ENCODE measurements at regions not wholly inside any gene's neighbourhood (a gene's known extent, or its start where the extent isn't known, plus 50 kb on each side); places are given as distances from the start of the nearest gene placed in this dataset.
"Not testable (repeated sequence)": the region's sequence is repeated elsewhere in the genome, so short reads cannot be mapped to it uniquely, and the experiment has no call there.

- Mint-ChIP-seq H3K36me3 (no peaks in the 10 kb centered on the region), H3K4me1 (no peaks in the 10 kb centered on the region), H3K27me3 (peaks cover 0 to 6% of the 10 kb centered on the region in 2 donors), H3K27ac (no peak overlapping the region), H3K9me3 (peaks cover 0 to 5% (median 3%) of the 10 kb centered on the region in 5 donors), H3K4me3 (no peak overlapping the region)
- H3K4me3 ChIP-seq (ENCODE audit: low read length): no peak overlapping the region
- DNase-seq: no peak
- no peaks in the 10 kb centered on the region for H3K27me3 ChIP-seq (ENCODE audit: insufficient read depth, low read length, poor library complexity, severe bottlenecking)
- no peaks in the 10 kb centered on the region for H3K4me1 ChIP-seq (ENCODE audit: insufficient read depth, low read length)
- H3K9me3 ChIP-seq (ENCODE audit: low read length): no peaks in the 10 kb centered on the region
- H3K27ac ChIP-seq (ENCODE audit: low read depth, low read length): no peak overlapping the region
- POLR2A ChIA-PET: no interaction called here
- CTCF ChIA-PET: no interaction called here
- no peaks in the 10 kb centered on the region for H3K36me3 ChIP-seq (ENCODE audit: insufficient read depth, low read length)
These were observed 402.7 kb upstream of the HTR2C start for GRCh38 chrX:114181195-114181594.

- CTCF ChIA-PET: no interaction called here
- Histone ChIP-seq H3K4me3 (ENCODE audit: low read length) (no peak overlapping the region), H3K9me3 (ENCODE audit: low read length) (no peaks in the 10 kb centered on the region), H3K36me3 (ENCODE audit: insufficient read depth, low read length) (no peaks in the 10 kb centered on the region), H3K27ac (ENCODE audit: low read depth, low read length) (no peak overlapping the region), H3K27me3 (ENCODE audit: insufficient read depth, low read length, poor library complexity, severe bottlenecking) (no peaks in the 10 kb centered on the region), H3K4me1 (ENCODE audit: insufficient read depth, low read length) (no peaks in the 10 kb centered on the region)
- Mint-ChIP-seq H3K27me3 (peaks cover 0 to 6% of the 10 kb centered on the region in 2 donors), H3K4me3 (no peak overlapping the region), H3K4me1 (no peaks in the 10 kb centered on the region), H3K27ac (no peak overlapping the region), H3K9me3 (peaks cover 0 to 8% (median 0%) of the 10 kb centered on the region in 5 donors), H3K36me3 (no peaks in the 10 kb centered on the region)
- no peak for DNase-seq
- POLR2A ChIA-PET: no interaction called here
These were observed 405.8 kb upstream of the HTR2C start for GRCh38 chrX:114178126-114178525.

DNA sequence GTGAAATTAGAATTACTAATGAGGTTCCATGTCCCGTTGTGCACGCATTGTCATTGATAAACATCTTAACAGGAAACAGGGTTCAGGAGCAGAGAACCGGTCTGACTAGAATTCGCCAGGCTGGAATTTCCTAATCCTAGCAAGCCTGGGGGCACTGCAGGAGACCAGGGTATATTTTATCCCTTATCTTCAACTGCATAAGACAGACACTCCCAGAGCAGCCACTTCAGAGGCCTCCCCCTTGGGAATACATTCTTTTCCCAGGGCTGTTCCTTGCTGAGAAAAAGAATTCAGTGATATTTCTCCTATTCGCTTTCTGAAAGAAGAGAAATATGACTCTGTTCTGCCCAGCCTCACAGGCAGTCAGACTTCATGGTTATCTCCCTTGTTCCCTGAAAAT is 416.6 kb upstream of the HTR2C start:
- H3K36me3 Mint-ChIP-seq; H3K36me3 ChIP-seq (ENCODE audit: insufficient read depth, low read length); CTCF ChIA-PET; H3K4me3 ChIP-seq (ENCODE audit: low read length); H3K27me3 ChIP-seq (ENCODE audit: insufficient read depth, low read length, poor library complexity, severe bottlenecking); H3K4me1 ChIP-seq (ENCODE audit: insufficient read depth, low read length); DNase-seq; H3K27ac ChIP-seq (ENCODE audit: low read depth, low read length); H3K4me1 Mint-ChIP-seq; H3K4me3 Mint-ChIP-seq; H3K27ac Mint-ChIP-seq; H3K9me3 ChIP-seq (ENCODE audit: low read length); H3K9me3 Mint-ChIP-seq; POLR2A ChIA-PET; H3K27me3 Mint-ChIP-seq: not testable (repeated sequence)

GRCh38 chrX:114166601-114167000 is 417.3 kb upstream of the HTR2C start:
- POLR2A ChIA-PET: no interaction called here
- CTCF ChIA-PET: no interaction called here
- H3K36me3 ChIP-seq (ENCODE audit: insufficient read depth, low read length): no peaks in the 10 kb centered on the region
- no peak overlapping the region for H3K27ac ChIP-seq (ENCODE audit: low read depth, low read length)
- Mint-ChIP-seq H3K36me3 (peaks cover 0 to 2% (median 0%) of the 10 kb centered on the region in 3 donors), H3K4me3 (no peak overlapping the region), H3K27ac (no peak overlapping the region), H3K9me3 (peaks cover 0 to 4% (median 0%) of the 10 kb centered on the region in 5 donors), H3K4me1 (no peaks in the 10 kb centered on the region), H3K27me3 (peaks cover 0 to 2% of the 10 kb centered on the region in 2 donors)
- DNase-seq: no peak
- H3K4me3 ChIP-seq (ENCODE audit: low read length): no peak overlapping the region
- H3K27me3 ChIP-seq (ENCODE audit: insufficient read depth, low read length, poor library complexity, severe bottlenecking): no peaks in the 10 kb centered on the region
- no peaks in the 10 kb centered on the region for H3K4me1 ChIP-seq (ENCODE audit: insufficient read depth, low read length)
- no peaks in the 10 kb centered on the region for H3K9me3 ChIP-seq (ENCODE audit: low read length)

- H3K36me3 Mint-ChIP-seq: peaks cover 0 to 2% (median 0%) of the 10 kb centered on the region in 3 donors
These were observed 418.3 kb upstream of the HTR2C start for GRCh38 chrX:114165537-114165936.

GRCh38 chrX:114162068-114162735 is 421.7 kb upstream of the HTR2C start:
- Mint-ChIP-seq H3K27me3 (no peaks in the 10 kb centered on the region), H3K27ac (no peak overlapping the region), H3K4me3 (no peak overlapping the region), H3K9me3 (peaks cover 0 to 5% (median 0%) of the 10 kb centered on the region in 5 donors), H3K36me3 (peaks cover 0 to 2% (median 0%) of the 10 kb centered on the region in 3 donors), H3K4me1 (no peaks in the 10 kb centered on the region)
- ChIA-PET CTCF (no interaction called here), POLR2A (no interaction called here)
- Histone ChIP-seq H3K4me3 (ENCODE audit: low read length) (no peak overlapping the region), H3K36me3 (ENCODE audit: insufficient read depth, low read length) (no peaks in the 10 kb centered on the region), H3K27ac (ENCODE audit: low read depth, low read length) (no peak overlapping the region), H3K27me3 (ENCODE audit: insufficient read depth, low read length, poor library complexity, severe bottlenecking) (no peaks in the 10 kb centered on the region), H3K9me3 (ENCODE audit: low read length) (no peaks in the 10 kb centered on the region), H3K4me1 (ENCODE audit: insufficient read depth, low read length) (no peaks in the 10 kb centered on the region)
- DNase-seq: peak in 1 of 5 donors; percentile 12

More at GRCh38 chrX:114165537-114165936, 418.3 kb upstream of the HTR2C start:
- no peak overlapping the region for H3K4me3 Mint-ChIP-seq
- Histone ChIP-seq H3K4me3 (ENCODE audit: low read length) (no peak overlapping the region), H3K27me3 (ENCODE audit: insufficient read depth, low read length, poor library complexity, severe bottlenecking) (no peaks in the 10 kb centered on the region), H3K27ac (ENCODE audit: low read depth, low read length) (no peak overlapping the region), H3K4me1 (ENCODE audit: insufficient read depth, low read length) (no peaks in the 10 kb centered on the region), H3K36me3 (ENCODE audit: insufficient read depth, low read length) (no peaks in the 10 kb centered on the region), H3K9me3 (ENCODE audit: low read length) (no peaks in the 10 kb centered on the region)
- CTCF ChIA-PET: no interaction called here
- no peak for DNase-seq
- POLR2A ChIA-PET: no interaction called here
- peaks cover 0 to 2% of the 10 kb centered on the region in 2 donors for H3K27me3 Mint-ChIP-seq
- H3K9me3 Mint-ChIP-seq: peaks cover 0 to 5% (median 3%) of the 10 kb centered on the region in 5 donors
- no peaks in the 10 kb centered on the region for H3K4me1 Mint-ChIP-seq
- H3K27ac Mint-ChIP-seq: no peak overlapping the region

GRCh38 chrX:114152801-114153200 is 431.1 kb upstream of the HTR2C start:
- H3K4me3 Mint-ChIP-seq: no peak overlapping the region
- H3K36me3 Mint-ChIP-seq: no peaks in the 10 kb centered on the region
- CTCF ChIA-PET: no interaction called here
- POLR2A ChIA-PET: no interaction called here
- H3K27ac ChIP-seq (ENCODE audit: low read depth, low read length): no peak overlapping the region
- no peak overlapping the region for H3K27ac Mint-ChIP-seq
- no peak overlapping the region for H3K4me3 ChIP-seq (ENCODE audit: low read length)
- peaks cover 0 to 3% of the 10 kb centered on the region in 2 donors for H3K27me3 Mint-ChIP-seq
- H3K36me3 ChIP-seq (ENCODE audit: insufficient read depth, low read length): no peaks in the 10 kb centered on the region
- DNase-seq: no peak
- H3K9me3 ChIP-seq (ENCODE audit: low read length): no peaks in the 10 kb centered on the region
- no peaks in the 10 kb centered on the region for H3K27me3 ChIP-seq (ENCODE audit: insufficient read depth, low read length, poor library complexity, severe bottlenecking)
- H3K9me3 Mint-ChIP-seq: peaks cover 0 to 3% (median 0%) of the 10 kb centered on the region in 5 donors
- no peaks in the 10 kb centered on the region for H3K4me1 ChIP-seq (ENCODE audit: insufficient read depth, low read length)
- H3K4me1 Mint-ChIP-seq: no peaks in the 10 kb centered on the region

DNA sequence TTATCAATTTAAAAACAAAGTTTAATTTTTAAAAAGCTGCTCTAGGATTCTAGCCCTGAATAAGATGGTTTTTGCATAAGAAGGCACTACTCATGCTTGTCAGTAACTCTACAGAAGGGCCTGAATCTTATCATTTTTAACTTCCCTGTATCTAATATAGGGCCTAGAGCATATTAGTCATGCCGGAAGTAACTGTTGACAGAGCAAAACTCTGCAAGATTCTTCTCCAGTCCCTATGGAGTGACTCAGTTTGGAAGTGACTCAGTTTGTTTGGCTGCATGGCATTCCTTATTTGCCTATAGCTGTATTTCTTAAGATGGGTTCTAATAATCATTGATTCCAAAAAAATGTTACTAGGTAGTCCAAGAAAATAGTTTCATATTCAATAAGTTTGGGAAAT is 431.8 kb upstream of the HTR2C start:
- Histone ChIP-seq H3K4me3 (ENCODE audit: low read length) (no peak overlapping the region), H3K9me3 (ENCODE audit: low read length) (no peaks in the 10 kb centered on the region)
- no peak overlapping the region for H3K4me3 Mint-ChIP-seq

More for the DNA sequence above, 431.8 kb upstream of the HTR2C start:
- peaks cover 0 to 3% (median 0%) of the 10 kb centered on the region in 5 donors for H3K9me3 Mint-ChIP-seq
- no peaks in the 10 kb centered on the region for H3K36me3 ChIP-seq (ENCODE audit: insufficient read depth, low read length)
- DNase-seq: no peak
- ChIA-PET CTCF (no interaction called here), POLR2A (no interaction called here)
- H3K27me3 ChIP-seq (ENCODE audit: insufficient read depth, low read length, poor library complexity, severe bottlenecking): no peaks in the 10 kb centered on the region
- peaks cover 0 to 3% of the 10 kb centered on the region in 2 donors for H3K27me3 Mint-ChIP-seq
- no peak overlapping the region for H3K27ac ChIP-seq (ENCODE audit: low read depth, low read length)
- H3K27ac Mint-ChIP-seq: no peak overlapping the region
- no peaks in the 10 kb centered on the region for H3K4me1 Mint-ChIP-seq
- no peaks in the 10 kb centered on the region for H3K36me3 Mint-ChIP-seq
- no peaks in the 10 kb centered on the region for H3K4me1 ChIP-seq (ENCODE audit: insufficient read depth, low read length)
